ENCODE measurements at regions not wholly inside any gene's neighbourhood (a gene's known extent, or its start where the extent isn't known, plus 50 kb on each side); places are given as distances from the start of the nearest gene placed in this dataset.

DNA sequence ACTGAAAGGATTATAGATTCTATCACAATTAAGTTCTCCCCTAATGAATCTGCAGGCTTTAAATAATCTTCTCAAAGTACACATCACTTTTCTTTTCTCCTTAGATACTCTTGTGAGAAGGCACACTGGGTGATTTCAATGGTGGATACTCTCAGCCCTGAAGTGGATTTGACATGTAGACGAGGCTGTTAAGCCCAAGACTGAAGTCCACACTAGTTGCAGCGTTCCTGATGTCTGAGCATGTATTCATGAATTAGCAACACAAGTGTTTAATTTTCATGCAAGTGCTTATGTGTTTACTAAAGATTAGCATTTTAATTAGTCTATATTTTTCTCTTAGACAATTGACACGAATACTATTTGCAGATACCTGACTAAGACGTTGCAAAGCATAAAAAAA is 218.9 kb downstream of the TMEM161B start:
- no peak overlapping the region for H3K4me2 ChIP-seq (ENCODE audit: extremely low read depth, insufficient read depth, low read length)
- no peaks in the 10 kb centered on the region for H4K20me1 ChIP-seq (ENCODE audit: control insufficient read depth, extremely low read depth, insufficient read depth, low read length)
- no peak for TF ChIP-seq CTCF (conservative IDR thresholded peaks at IDR 0.05 in 1 of 2, IDR thresholded peaks at IDR 0.05 in 1 of 2; ENCODE audit: low read depth in 1 of 2, low read length in 2 of 2)
- TF ChIP-seq EZH2 (IDR thresholded peaks at IDR 0.05; ENCODE audit: low read length, missing control alignments) = no peak
- no peak for DNase-seq (ENCODE audit: low read depth in 2 of 2)
- no peaks in the 10 kb centered on the region for H3K27me3 ChIP-seq (ENCODE audit: control insufficient read depth, insufficient read depth, low read length)
- no peak overlapping the region for H3K4me3 ChIP-seq (replicated peaks in 1 of 4; ENCODE audit: control extremely low read depth in 1 of 4, insufficient read depth in 1 of 4, low read depth in 3 of 4, low read length in 4 of 4)
- no peaks in the 10 kb centered on the region for H3K9me3 ChIP-seq (ENCODE audit: control insufficient read depth, insufficient read depth, low read depth, low read length)
- H3K79me2 ChIP-seq (ENCODE audit: control insufficient read depth, insufficient read depth, low read length) = no peaks in the 10 kb centered on the region
- H3K36me3 ChIP-seq (ENCODE audit: control insufficient read depth, insufficient read depth, low read length) = no peaks in the 10 kb centered on the region
- no peak overlapping the region for H3K27ac ChIP-seq (ENCODE audit: insufficient read depth, low read length)
- no peak overlapping the region for H2AFZ ChIP-seq (ENCODE audit: low read length)
- no peak overlapping the region for H3K9ac ChIP-seq (ENCODE audit: insufficient read depth, low read length)
- H3K4me1 ChIP-seq (ENCODE audit: control insufficient read depth, extremely low read depth, insufficient read depth, low read length) = no peaks in the 10 kb centered on the region

- no peak for DNase-seq (ENCODE audit: low read depth in 2 of 2)
- no peak overlapping the region for H3K9ac ChIP-seq (ENCODE audit: insufficient read depth, low read length)
- TF ChIP-seq CTCF (conservative IDR thresholded peaks at IDR 0.05 in 1 of 2, IDR thresholded peaks at IDR 0.05 in 1 of 2; ENCODE audit: low read depth in 1 of 2, low read length in 2 of 2) = no peak
- no peak for TF ChIP-seq EZH2 (IDR thresholded peaks at IDR 0.05; ENCODE audit: low read length, missing control alignments)
- H3K36me3 ChIP-seq (ENCODE audit: control insufficient read depth, insufficient read depth, low read length) = no peaks in the 10 kb centered on the region
- H2AFZ ChIP-seq (ENCODE audit: low read length) = no peak overlapping the region
- no peaks in the 10 kb centered on the region for H3K9me3 ChIP-seq (ENCODE audit: control insufficient read depth, insufficient read depth, low read depth, low read length)
- H3K4me1 ChIP-seq (ENCODE audit: control insufficient read depth, extremely low read depth, insufficient read depth, low read length) = no peaks in the 10 kb centered on the region
- H3K79me2 ChIP-seq (ENCODE audit: control insufficient read depth, insufficient read depth, low read length) = no peaks in the 10 kb centered on the region
- H3K4me2 ChIP-seq (ENCODE audit: extremely low read depth, insufficient read depth, low read length) = no peak overlapping the region
- no peaks in the 10 kb centered on the region for H3K27me3 ChIP-seq (ENCODE audit: control insufficient read depth, insufficient read depth, low read length)
- no peaks in the 10 kb centered on the region for H4K20me1 ChIP-seq (ENCODE audit: control insufficient read depth, extremely low read depth, insufficient read depth, low read length)
- H3K27ac ChIP-seq (ENCODE audit: insufficient read depth, low read length) = no peak overlapping the region
- no peak overlapping the region for H3K4me3 ChIP-seq (replicated peaks in 1 of 4; ENCODE audit: control extremely low read depth in 1 of 4, insufficient read depth in 1 of 4, low read depth in 3 of 4, low read length in 4 of 4)
These were observed 219.5 kb downstream of the TMEM161B start for GRCh38 chr5:88049156-88049555.

DNA sequence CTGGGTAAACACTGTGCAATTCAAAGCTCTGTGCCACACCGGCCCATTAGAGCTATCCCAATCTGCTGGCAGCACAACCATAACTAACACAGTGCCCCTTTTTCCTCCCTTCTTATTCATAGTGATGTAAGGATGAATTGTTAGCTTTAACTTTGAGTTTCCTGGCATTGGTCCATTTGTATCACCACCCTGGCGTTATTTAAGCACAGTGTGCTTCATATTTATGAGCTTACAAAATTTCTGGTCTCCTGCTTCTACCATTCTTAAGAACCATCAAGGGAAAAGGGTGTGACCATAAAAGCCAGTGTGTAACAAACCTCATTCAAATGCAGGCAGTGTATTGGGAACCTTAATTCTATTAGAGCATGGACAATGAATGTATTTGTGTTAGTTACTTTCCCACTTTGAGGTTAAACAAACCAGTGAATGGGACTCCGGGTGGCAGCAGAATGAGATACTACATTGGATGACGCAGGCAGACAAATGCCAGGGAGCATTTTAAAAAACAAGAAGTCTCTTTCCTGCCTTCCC is 222.6 kb downstream of the TMEM161B start:
- H4K20me1 ChIP-seq (ENCODE audit: control insufficient read depth, extremely low read depth, insufficient read depth, low read length) = no peaks in the 10 kb centered on the region
- no peaks in the 10 kb centered on the region for H3K79me2 ChIP-seq (ENCODE audit: control insufficient read depth, insufficient read depth, low read length)
- no peak overlapping the region for H3K4me3 ChIP-seq (replicated peaks in 1 of 4; ENCODE audit: control extremely low read depth in 1 of 4, insufficient read depth in 1 of 4, low read depth in 3 of 4, low read length in 4 of 4)
- H3K9me3 ChIP-seq (ENCODE audit: control insufficient read depth, insufficient read depth, low read depth, low read length) = no peaks in the 10 kb centered on the region
- DNase-seq (ENCODE audit: low read depth in 2 of 2) = peak in 1 of 2 donors; percentile 6
- TF ChIP-seq CTCF (conservative IDR thresholded peaks at IDR 0.05 in 1 of 2, IDR thresholded peaks at IDR 0.05 in 1 of 2; ENCODE audit: low read depth in 1 of 2, low read length in 2 of 2) = no peak
- no peak for TF ChIP-seq EZH2 (IDR thresholded peaks at IDR 0.05; ENCODE audit: low read length, missing control alignments)
- no peak overlapping the region for H2AFZ ChIP-seq (ENCODE audit: low read length)
- no peak overlapping the region for H3K27ac ChIP-seq (ENCODE audit: insufficient read depth, low read length)
- no peak overlapping the region for H3K4me2 ChIP-seq (ENCODE audit: extremely low read depth, insufficient read depth, low read length)
- no peaks in the 10 kb centered on the region for H3K36me3 ChIP-seq (ENCODE audit: control insufficient read depth, insufficient read depth, low read length)
- no peaks in the 10 kb centered on the region for H3K27me3 ChIP-seq (ENCODE audit: control insufficient read depth, insufficient read depth, low read length)
- H3K4me1 ChIP-seq (ENCODE audit: control insufficient read depth, extremely low read depth, insufficient read depth, low read length) = no peaks in the 10 kb centered on the region
- no peak overlapping the region for H3K9ac ChIP-seq (ENCODE audit: insufficient read depth, low read length)
